Caki2 (cell line): ENCODE measurements at regions not wholly inside any gene's neighbourhood (a gene's known extent, or its start where the extent isn't known, plus 50 kb on each side); places are given as distances from the start of the nearest gene placed in this dataset.
A peak's percentile ranks its signal among the peaks of the same experiment; 100 is the strongest.
"Not testable (repeated sequence)": the region's sequence is repeated elsewhere in the genome, so short reads cannot be mapped to it uniquely, and the experiment has no call there.

Source experiments
- DNase-seq: peaks from one replicate; pipeline ENCODE4 v3.0.0-alpha.2; 2015; ENCODE audit warnings: low read depth
- in situ Hi-C: cut with HindIII; loops from 2 replicates; pipeline ENCODE4 v1.10.0; 2016; ENCODE audit warnings: low sequenced_read_pairs, low pct_unique_long_range_greater_than_20kb, mixed read lengths

GRCh38 chr7:13806089-13806867, 183.2 kb downstream of the ETV1 start:
- DNase-seq, in situ Hi-C loops: not testable (repeated sequence)

- in situ Hi-C loops = not testable (repeated sequence)
Measured at GRCh38 chr7:13817230-13817629, 172.2 kb downstream of the ETV1 start.

GRCh38 chr7:13821152-13821787, 168.2 kb downstream of the ETV1 start:
- no peak for DNase-seq
- in situ Hi-C loops = no loop called here

More at GRCh38 chr7:13817230-13817629, 172.2 kb downstream of the ETV1 start:
- DNase-seq = not testable (repeated sequence)

GRCh38 chr7:13822678-13823077, 166.8 kb downstream of the ETV1 start:
- no peak for DNase-seq
- in situ Hi-C loops = no loop called here

GRCh38 chr7:13826752-13827151, 162.7 kb downstream of the ETV1 start:
- in situ Hi-C loops = no loop called here
- no peak for DNase-seq

- in situ Hi-C loops = no loop called here
- DNase-seq = no peak
Measured at GRCh38 chr7:13827716-13828115, 161.8 kb downstream of the ETV1 start.

- no peak for DNase-seq
- in situ Hi-C loops = no loop called here
Measured at GRCh38 chr7:13829231-13829630, 160.2 kb downstream of the ETV1 start.

GRCh38 chr7:13829914-13830900, 159.3 kb downstream of the ETV1 start:
- DNase-seq = peak; percentile 4
- in situ Hi-C loops = no loop called here

GRCh38 chr7:13832346-13832745, 157.1 kb downstream of the ETV1 start:
- DNase-seq = no peak
- in situ Hi-C loops = no loop called here

GRCh38 chr7:13834328-13834761, 155.1 kb downstream of the ETV1 start:
- no peak for DNase-seq
- in situ Hi-C loops = no loop called here

GRCh38 chr7:13835442-13835841, 154.0 kb downstream of the ETV1 start:
- DNase-seq = no peak
- in situ Hi-C loops = no loop called here

- DNase-seq = no peak
- in situ Hi-C loops = no loop called here
Measured at GRCh38 chr7:13839063-13839462, 150.4 kb downstream of the ETV1 start.
